B cell (primary cell): ENCODE measurements at regions not wholly inside any gene's neighbourhood (a gene's known extent, or its start where the extent isn't known, plus 50 kb on each side); places are given as distances from the start of the nearest gene placed in this dataset.

Experiments
- ATAC-seq: fragments of 200-7000 bp; cut with Tn5 transposase; one replicate; pipeline ENCODE4 v1.10.0; 2021; ENCODE audit warnings: low read depth, mild to moderate bottlenecking, moderate number of reproducible peaks, moderate library complexity
- CTCF ChIA-PET: fragments of 350-600 bp; sonication (Branson Sonifier 250); formaldehyde crosslinking; loops from one replicate; lab custom pipeline; 2021; ENCODE audit warnings: antibody characterized with exemption, inconsistent platforms; lab: Charles Lee
- POLR2A ChIA-PET: fragments of 350-600 bp; sonication (Branson Sonifier 250); formaldehyde crosslinking; loops from one replicate; lab custom pipeline; 2021; ENCODE audit warnings: antibody characterized with exemption; lab: Charles Lee
- DNase-seq: peaks from one replicate; pipeline ENCODE4 v3.0.0; 2013
- H2AFZ ChIP-seq: 2 replicates; pipeline ENCODE4 v1.6.1; 2012; ENCODE audit warnings: mild to moderate bottlenecking, low read depth, low read length; ENCODE audit not compliant: insufficient read depth, poor library complexity, severe bottlenecking
- H3K27ac ChIP-seq, 2 donors: 1 replicate in 1 of 2; 2 replicates in 1 of 2; pipeline ENCODE4 v1.5.1; 2012 to 2013; ENCODE audit warnings: low read length in 2 of 2, mild to moderate bottlenecking in 2 of 2, moderate library complexity in 1 of 2
- H3K27me3 ChIP-seq, 4 experiments: fragments of 200-600 bp in 1 of 4; sonication (generic) in 1 of 4; replicated peaks in 1 of 4; 1 replicate in 2 of 4; 2 replicates in 2 of 4; pipeline versions ENCODE4 v1.6.1 to v1.7.0; 2013 to 2016; ENCODE audit warnings: low read length in 3 of 4, mild to moderate bottlenecking in 2 of 4, mixed read lengths in 1 of 4, moderate library complexity in 1 of 4; ENCODE audit not compliant: insufficient read depth in 4 of 4, control insufficient read depth in 3 of 4; ENCODE audit errors: control extremely low read depth in 1 of 4
- H3K36me3 ChIP-seq, 2 experiments: replicated peaks in 1 of 2; 1 replicate in 1 of 2; 2 replicates in 1 of 2; pipeline versions ENCODE4 v1.6.1 to v1.7.1; 2013; ENCODE audit warnings: low read length in 1 of 2; ENCODE audit not compliant: insufficient read depth in 2 of 2, control insufficient read depth in 1 of 2; ENCODE audit errors: control extremely low read depth in 1 of 2, extremely low read depth in 1 of 2
- H3K4me1 ChIP-seq, 2 donors: fragments of 200-600 bp in 1 of 2; sonication (generic) in 1 of 2; 1 replicate in 1 of 2; 2 replicates in 1 of 2; pipeline versions ENCODE4 v1.5.1 to v1.6.1; 2013 to 2017; ENCODE audit warnings: low read length in 2 of 2; ENCODE audit not compliant: control insufficient read depth in 2 of 2, insufficient read depth in 2 of 2
- H3K4me2 ChIP-seq: replicated peaks from 2 replicates; pipeline ENCODE3; 2012; ENCODE audit warnings: mild to moderate bottlenecking, low read depth, low read length; ENCODE audit not compliant: poor library complexity, severe bottlenecking
- H3K4me3 ChIP-seq, 5 experiments: fragments of 200-600 bp in 1 of 5; sonication (generic) in 1 of 5; 1 replicate in 3 of 5; 2 replicates in 2 of 5; pipeline versions ENCODE4 v1.5.1 to v1.7.0; 2011 to 2016; ENCODE audit warnings: low read length in 4 of 5, mild to moderate bottlenecking in 4 of 5, low read depth in 2 of 5, control low read depth in 1 of 5, moderate library complexity in 1 of 5; ENCODE audit not compliant: insufficient read depth in 1 of 5; ENCODE audit errors: control extremely low read depth in 1 of 5, extremely low read depth in 1 of 5
- H3K79me2 ChIP-seq: fragments of 200-600 bp; sonication (generic); one replicate; pipeline ENCODE4 v1.6.0; 2016; ENCODE audit warnings: low read length; ENCODE audit not compliant: control insufficient read depth, insufficient read depth
- H3K9ac ChIP-seq: fragments of 200-600 bp; sonication (generic); 2 replicates; pipeline ENCODE4 v1.6.1; 2017; ENCODE audit warnings: mild to moderate bottlenecking, low read length, moderate library complexity
- H3K9me3 ChIP-seq, 3 donors: one replicate each; pipeline versions ENCODE4 v1.6.1 to v1.7.1; 2013; ENCODE audit warnings: low read length in 2 of 3; ENCODE audit not compliant: control insufficient read depth in 2 of 3, insufficient read depth in 1 of 3; ENCODE audit errors: control extremely low read depth in 1 of 3
- H4K20me1 ChIP-seq: 2 replicates; pipeline ENCODE4 v1.6.0; 2012; ENCODE audit warnings: mild to moderate bottlenecking, low read length; ENCODE audit not compliant: insufficient read depth, control insufficient read depth, poor library complexity, severe bottlenecking
- H3K27ac Mint-ChIP-seq: one replicate; pipeline ENCODE4 v1.8.0; 2021; ENCODE audit warnings: mixed read lengths
- H3K27me3 Mint-ChIP-seq: one replicate; pipeline ENCODE4 v1.8.0; 2021; ENCODE audit warnings: mixed read lengths
- H3K4me1 Mint-ChIP-seq: one replicate; pipeline ENCODE4 v1.8.0; 2021; ENCODE audit warnings: mixed read lengths
- H3K4me3 Mint-ChIP-seq: one replicate; pipeline ENCODE4 v1.8.0; 2021; ENCODE audit warnings: mixed read lengths
- H3K9me3 Mint-ChIP-seq: one replicate; pipeline ENCODE4 v1.8.0; 2022; ENCODE audit warnings: mixed read lengths; ENCODE audit not compliant: insufficient read depth
- CTCF ChIP-seq: fragments of 200-600 bp; IDR thresholded peaks from one replicate; pipeline ENCODE4 v1.8.0; 2022; ENCODE audit warnings: antibody characterized with exemption, mild to moderate bottlenecking
- EZH2 ChIP-seq: IDR thresholded peaks from 2 replicates; pipeline ENCODE4 v1.6.1; 2012; ENCODE audit warnings: borderline replicate concordance, low read depth, mild to moderate bottlenecking, moderate library complexity, low read length; ENCODE audit not compliant: insufficient read depth, poor library complexity, severe bottlenecking
- WGBS: methylation state at CpG from one replicate; pipeline ENCODE4 v1.1.5; 2013; ENCODE audit warnings: missing lambda C conversion rate; ENCODE audit not compliant: insufficient coverage; 5-methylcytosine and 5-hydroxymethylcytosine counted together
- intact Hi-C: fragments of 100-400 bp; cut with micrococcal nuclease; formaldehyde crosslinking; loops from one replicate; pipeline ENCODE4 v1.10.0; 2022

- H3K4me2 ChIP-seq, result no peak overlapping the region
- no peaks in the 10 kb centered on the region for H3K79me2 ChIP-seq
- no peaks in the 10 kb centered on the region for H3K27me3 ChIP-seq
- no peaks in the 10 kb centered on the region for H3K27me3 Mint-ChIP-seq
- peaks cover 5% of the 10 kb centered on the region for H3K9me3 Mint-ChIP-seq
- DNase-seq (no peak), ATAC-seq (no peak)
- WGBS, result 100% methylated on average over 1 of the region's 3 CpGs
- no peaks in the 10 kb centered on the region for H3K4me1 Mint-ChIP-seq
- no peaks in the 10 kb centered on the region for H3K4me1 ChIP-seq
- TF ChIP-seq EZH2, result no peak
- TF ChIP-seq CTCF, result no peak
- H3K4me3 Mint-ChIP-seq, result no peak overlapping the region
- no peak overlapping the region for H2AFZ ChIP-seq
- ChIA-PET POLR2A (no interaction called here), CTCF (no interaction called here)
- no peak overlapping the region for H3K27ac Mint-ChIP-seq
- H3K27ac ChIP-seq, result no peak overlapping the region
- H3K9me3 ChIP-seq, result peaks cover 0 to 2% (median 0%) of the 10 kb centered on the region in 3 donors
- peaks cover 0 to 3% of the 10 kb centered on the region in 2 experiments for H3K36me3 ChIP-seq
- intact Hi-C loops, result no loop called here
- H4K20me1 ChIP-seq, result no peaks in the 10 kb centered on the region
- H3K9ac ChIP-seq, result no peak overlapping the region
- no peak overlapping the region for H3K4me3 ChIP-seq
Observed at GRCh38 chr17:63240106-63240505, 206.0 kb downstream of the CYB561 start.

- ChIA-PET CTCF (no interaction called here), POLR2A (no interaction called here)
- Histone ChIP-seq H3K9ac (no peak overlapping the region), H2AFZ (no peak overlapping the region), H4K20me1 (no peaks in the 10 kb centered on the region), H3K27me3 (no peaks in the 10 kb centered on the region), H3K79me2 (no peaks in the 10 kb centered on the region), H3K36me3 (no peaks in the 10 kb centered on the region), H3K4me1 (no peaks in the 10 kb centered on the region), H3K27ac (no peak overlapping the region), H3K4me2 (no peak overlapping the region), H3K4me3 (no peak overlapping the region), H3K9me3 (peaks cover 0 to 2% (median 0%) of the 10 kb centered on the region in 3 donors)
- peaks cover 5% of the 10 kb centered on the region for H3K9me3 Mint-ChIP-seq
- intact Hi-C loops, result no loop called here
- WGBS, result no CpG with 5 or more reads among the region's 2 CpGs
- H3K27ac Mint-ChIP-seq, result no peak overlapping the region
- no peak for DNase-seq
- TF ChIP-seq EZH2, result no peak
- TF ChIP-seq CTCF, result no peak
- H3K4me1 Mint-ChIP-seq, result no peaks in the 10 kb centered on the region
- ATAC-seq, result no peak
- H3K27me3 Mint-ChIP-seq, result no peaks in the 10 kb centered on the region
- H3K4me3 Mint-ChIP-seq, result no peak overlapping the region
Observed at GRCh38 chr17:63246344-63246743, 199.8 kb downstream of the CYB561 start.
